Lower leg skin (tissue), 4 donors: ENCODE measurements at regions not wholly inside any gene's neighbourhood (a gene's known extent, or its start where the extent isn't known, plus 50 kb on each side); places are given as distances from the start of the nearest gene placed in this dataset.

Experiments
- DNase-seq, 2 donors: peaks; one replicate each; pipeline ENCODE4 v3.0.0-alpha.2; 2019; ENCODE audit warnings: low spot score in 2 of 2
- H3K4me3 ChIP-seq: fragments of 200-600 bp; sonication (generic); 2 replicates; pipeline ENCODE4 v1.5.1; 2017; ENCODE audit warnings: mild to moderate bottlenecking, low read depth; ENCODE audit not compliant: poor library complexity, severe bottlenecking
- POLR2A ChIP-seq, 2 donors: fragments of 450-650 bp; IDR thresholded peaks; one replicate each; pipeline ENCODE4 v1.6.1; 2016 to 2017; ENCODE audit warnings: antibody characterized with exemption in 2 of 2, mild to moderate bottlenecking in 1 of 2, moderate library complexity in 1 of 2
- WGBS, 2 donors: methylation state at CpG; one replicate each; pipeline ENCODE4 v1.1.5; 2018; 5-methylcytosine and 5-hydroxymethylcytosine counted together
- intact Hi-C: fragments of 100-400 bp; cut with DNase I; formaldehyde crosslinking; loops from one replicate; pipeline ENCODE4 v1.15.0; 2023; ENCODE audit warnings: low total_unique reads
- TF ChIP-seq, protein P1 (sequence below), 3 donors: fragments of 450-650 bp; IDR thresholded peaks; one replicate each; pipeline ENCODE4 v1.5.1; 2016; ENCODE audit warnings: antibody characterized with exemption in 3 of 3, mild to moderate bottlenecking in 3 of 3, moderate library complexity in 2 of 3

DNA sequence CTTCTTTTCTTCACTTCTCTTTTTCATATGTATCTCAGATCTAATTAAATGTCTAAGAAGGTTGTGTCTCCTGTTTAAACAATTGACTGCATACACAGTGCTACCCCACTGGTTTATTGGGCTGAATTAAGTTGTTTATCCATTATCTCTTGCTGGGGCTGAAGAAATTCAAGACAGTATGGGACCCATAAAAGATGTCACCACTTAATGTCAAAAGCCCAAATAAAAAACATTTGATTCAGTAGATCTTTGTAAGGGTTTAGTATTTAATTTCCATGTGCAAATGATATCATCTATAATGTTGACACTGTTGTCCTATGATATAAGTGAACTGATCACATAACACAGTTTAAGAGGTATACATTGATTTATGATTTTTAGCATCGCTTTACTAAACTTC, 1431.9 kb upstream of the PCDH20 start:
- intact Hi-C loops = no loop called here
- DNase-seq = no peak
- 88 to 92% methylated on average over 1 of the region's 1 CpG for WGBS, 2 donors
- TF ChIP-seq POLR2A (IDR thresholded peaks at IDR 0.05) = no peak
- TF ChIP-seq, protein P1, sequence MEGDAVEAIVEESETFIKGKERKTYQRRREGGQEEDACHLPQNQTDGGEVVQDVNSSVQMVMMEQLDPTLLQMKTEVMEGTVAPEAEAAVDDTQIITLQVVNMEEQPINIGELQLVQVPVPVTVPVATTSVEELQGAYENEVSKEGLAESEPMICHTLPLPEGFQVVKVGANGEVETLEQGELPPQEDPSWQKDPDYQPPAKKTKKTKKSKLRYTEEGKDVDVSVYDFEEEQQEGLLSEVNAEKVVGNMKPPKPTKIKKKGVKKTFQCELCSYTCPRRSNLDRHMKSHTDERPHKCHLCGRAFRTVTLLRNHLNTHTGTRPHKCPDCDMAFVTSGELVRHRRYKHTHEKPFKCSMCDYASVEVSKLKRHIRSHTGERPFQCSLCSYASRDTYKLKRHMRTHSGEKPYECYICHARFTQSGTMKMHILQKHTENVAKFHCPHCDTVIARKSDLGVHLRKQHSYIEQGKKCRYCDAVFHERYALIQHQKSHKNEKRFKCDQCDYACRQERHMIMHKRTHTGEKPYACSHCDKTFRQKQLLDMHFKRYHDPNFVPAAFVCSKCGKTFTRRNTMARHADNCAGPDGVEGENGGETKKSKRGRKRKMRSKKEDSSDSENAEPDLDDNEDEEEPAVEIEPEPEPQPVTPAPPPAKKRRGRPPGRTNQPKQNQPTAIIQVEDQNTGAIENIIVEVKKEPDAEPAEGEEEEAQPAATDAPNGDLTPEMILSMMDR (IDR thresholded peaks at IDR 0.05) = no peak
- H3K4me3 ChIP-seq = no peak overlapping the region

DNA sequence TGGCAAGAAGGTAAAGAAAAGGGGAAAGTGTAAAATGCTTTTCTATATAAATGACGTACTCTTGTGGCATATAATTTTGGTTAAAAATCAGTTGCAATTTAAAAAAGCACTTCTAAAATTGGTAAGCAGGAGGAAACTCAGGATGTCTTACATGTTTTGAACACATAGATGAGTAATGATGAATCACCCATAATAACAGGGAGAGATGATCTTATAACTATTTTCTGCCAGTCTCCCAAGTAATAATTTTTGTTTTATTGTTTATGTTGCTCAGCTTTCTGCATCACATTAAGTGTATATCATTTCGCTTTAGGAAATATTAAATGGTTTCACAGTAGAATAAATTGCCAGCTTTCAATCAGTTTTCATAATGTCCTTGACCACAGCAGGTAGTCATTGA, 1430.7 kb upstream of the PCDH20 start:
- intact Hi-C loops = no loop called here
- TF ChIP-seq, protein P1 (IDR thresholded peaks at IDR 0.05) = no peak
- no peak for TF ChIP-seq POLR2A (IDR thresholded peaks at IDR 0.05)
- H3K4me3 ChIP-seq = no peak overlapping the region
- DNase-seq = no peak
- WGBS, 2 donors = 85 to 88% methylated on average over 2 of the region's 2 CpGs

DNA sequence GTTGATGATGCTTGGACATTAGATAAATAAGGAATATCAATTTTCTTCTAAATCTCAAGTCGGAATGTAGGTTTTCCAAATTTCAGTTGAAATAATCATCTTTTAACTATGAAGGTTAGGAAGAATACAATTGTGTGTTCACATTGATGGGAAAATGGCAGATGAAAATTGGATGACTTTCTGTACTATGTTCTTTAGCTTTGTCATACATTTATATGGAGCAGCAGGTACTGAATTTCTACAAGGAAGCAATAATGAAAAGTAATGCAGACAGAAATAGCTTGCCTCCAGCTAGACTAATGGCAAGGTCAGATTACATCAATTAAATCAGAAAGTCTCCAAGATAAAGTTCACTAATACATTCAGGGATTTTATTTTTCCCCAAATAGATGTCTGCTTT, 1423.7 kb upstream of the PCDH20 start:
- 87% methylated on average over 1 of the region's 1 CpG for WGBS, 2 donors
- H3K4me3 ChIP-seq = no peak overlapping the region
- TF ChIP-seq, protein P1 (IDR thresholded peaks at IDR 0.05) = no peak
- no peak for TF ChIP-seq POLR2A (IDR thresholded peaks at IDR 0.05)
- intact Hi-C loops = no loop called here
- DNase-seq = no peak

DNA sequence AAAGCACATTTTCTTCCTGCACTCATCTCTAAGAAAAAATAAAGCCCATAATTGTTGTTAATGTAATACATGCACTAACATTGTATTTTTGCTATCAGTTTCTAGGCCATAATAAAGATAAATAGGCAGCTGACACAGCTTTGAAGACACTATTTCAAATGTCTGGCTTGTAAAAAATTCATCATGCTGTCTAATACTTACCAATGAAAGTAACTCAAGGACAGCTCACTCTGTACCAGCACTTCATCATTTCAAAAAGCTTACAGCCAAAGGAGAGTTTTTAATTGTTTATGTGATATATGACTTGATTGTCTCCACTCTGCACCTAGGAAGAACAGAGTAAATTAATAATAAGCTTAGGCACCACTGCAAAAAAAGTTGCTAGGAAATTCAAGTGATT, 1423.3 kb upstream of the PCDH20 start:
- DNase-seq = no peak
- H3K4me3 ChIP-seq = no peak overlapping the region
- intact Hi-C loops = no loop called here
- TF ChIP-seq, protein P1 (IDR thresholded peaks at IDR 0.05) = no peak
- TF ChIP-seq POLR2A (IDR thresholded peaks at IDR 0.05) = no peak

DNA sequence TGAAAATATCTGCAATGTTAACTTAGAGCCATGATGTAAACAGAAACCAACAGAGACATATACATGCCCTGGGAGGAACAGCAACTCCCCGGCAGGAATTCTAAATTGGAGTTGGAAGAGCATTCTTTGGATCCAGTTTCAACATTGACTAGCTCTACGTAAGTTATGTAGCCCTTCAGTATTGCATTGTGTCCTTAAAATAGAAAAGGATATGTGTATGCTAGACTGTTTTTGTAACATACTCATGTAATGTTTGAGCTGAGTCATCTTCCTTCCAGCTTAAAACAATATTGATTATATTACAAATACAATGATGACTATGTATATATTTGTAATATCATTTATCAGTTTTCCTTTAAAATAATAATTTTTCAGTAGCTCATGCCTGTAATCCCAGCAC, 1422.2 kb upstream of the PCDH20 start:
- H3K4me3 ChIP-seq = no peak overlapping the region
- intact Hi-C loops = no loop called here
- 84 to 85% methylated on average over 2 of the region's 2 CpGs for WGBS, 2 donors
- no peak for DNase-seq
- TF ChIP-seq, protein P1 (IDR thresholded peaks at IDR 0.05) = no peak
- TF ChIP-seq POLR2A (IDR thresholded peaks at IDR 0.05) = no peak

DNA sequence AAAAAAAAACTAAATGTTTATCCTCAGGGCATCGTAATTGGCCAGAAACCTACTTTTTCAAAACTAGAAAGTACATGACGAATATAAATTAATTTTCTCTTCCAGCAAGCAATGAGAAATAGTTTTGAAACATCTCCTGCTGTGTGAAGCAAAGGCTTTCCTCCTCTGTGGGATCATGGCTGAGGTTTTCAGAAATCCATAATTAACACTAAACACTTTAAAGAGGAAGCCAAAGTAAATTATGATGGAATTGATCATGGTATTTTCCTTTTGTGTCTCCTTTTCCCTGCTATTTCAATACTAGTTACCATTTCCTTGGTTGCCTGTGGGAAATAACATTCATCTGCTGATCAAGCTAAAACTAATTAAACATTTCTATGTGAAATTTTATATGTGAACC, 1413.8 kb upstream of the PCDH20 start:
- H3K4me3 ChIP-seq = no peak overlapping the region
- intact Hi-C loops = no loop called here
- TF ChIP-seq, protein P1 (IDR thresholded peaks at IDR 0.05) = no peak
- TF ChIP-seq POLR2A (IDR thresholded peaks at IDR 0.05) = no peak
- DNase-seq = no peak
- 73 to 84% methylated on average over 2 of the region's 2 CpGs for WGBS, 2 donors
